Stimulated activated CD8-positive, alpha-beta memory T cell treated with anti-CD3 and anti-CD28 coated beads, Interleukin-12 subunit alpha, Interleukin-12 subunit beta, amount 100 ng/mL, for 4 hours (primary cell): ENCODE measurements at regions not wholly inside any gene's neighbourhood (a gene's known extent, or its start where the extent isn't known, plus 50 kb on each side); places are given as distances from the start of the nearest gene placed in this dataset.

Source experiments
- DNase-seq: peaks from one replicate; pipeline ENCODE4 v3.0.0-alpha.2; 2020; ENCODE audit warnings: low read depth

GRCh38 chr5:158644301-158644700, 455.4 kb downstream of the EBF1 start:
- no peak for DNase-seq

- DNase-seq, result no peak
Measured at GRCh38 chr5:158643840-158644239, 455.9 kb downstream of the EBF1 start.

GRCh38 chr5:158642879-158643278, 456.8 kb downstream of the EBF1 start:
- no peak for DNase-seq

GRCh38 chr5:158641016-158641415, 458.7 kb downstream of the EBF1 start:
- DNase-seq, result no peak

GRCh38 chr5:158640593-158640980, 459.1 kb downstream of the EBF1 start:
- DNase-seq, result no peak

GRCh38 chr5:158639881-158640592, 459.7 kb downstream of the EBF1 start:
- DNase-seq, result no peak

- DNase-seq, result no peak
Measured at GRCh38 chr5:158638396-158638795, 461.3 kb downstream of the EBF1 start.

- no peak for DNase-seq
Measured at GRCh38 chr5:158637039-158637438, 462.7 kb downstream of the EBF1 start.

- DNase-seq, result no peak
Measured at GRCh38 chr5:158635565-158635964, 464.2 kb downstream of the EBF1 start.

- DNase-seq, result no peak
Measured at GRCh38 chr5:158634714-158635113, 465.0 kb downstream of the EBF1 start.

- no peak for DNase-seq
Measured at GRCh38 chr5:158629591-158630312, 470.0 kb downstream of the EBF1 start.

- DNase-seq, result no peak
Measured at GRCh38 chr5:158626718-158627117, 473.0 kb downstream of the EBF1 start.

GRCh38 chr5:158623971-158624370, 475.7 kb downstream of the EBF1 start:
- no peak for DNase-seq

- DNase-seq, result no peak
Measured at GRCh38 chr5:158621391-158621790, 478.3 kb downstream of the EBF1 start.

- no peak for DNase-seq
Measured at GRCh38 chr5:158619083-158619788, 480.5 kb downstream of the EBF1 start.

- no peak for DNase-seq
Measured at GRCh38 chr5:158618256-158618655, 481.5 kb downstream of the EBF1 start.

GRCh38 chr5:158616707-158617106, 483.0 kb downstream of the EBF1 start:
- no peak for DNase-seq

- DNase-seq, result no peak
Measured at GRCh38 chr5:158614951-158615350, 484.8 kb downstream of the EBF1 start.

GRCh38 chr5:158611581-158611980, 488.1 kb downstream of the EBF1 start:
- DNase-seq, result no peak

GRCh38 chr5:158610051-158610415, 489.7 kb downstream of the EBF1 start:
- DNase-seq, result no peak

- no peak for DNase-seq
Measured at GRCh38 chr5:158609333-158610050, 490.2 kb downstream of the EBF1 start.

GRCh38 chr5:158607088-158607487, 492.6 kb downstream of the EBF1 start:
- DNase-seq, result no peak

GRCh38 chr5:158606233-158606632, 493.5 kb downstream of the EBF1 start:
- DNase-seq, result no peak
